ENCODE measurements at regions not wholly inside any gene's neighbourhood (a gene's known extent, or its start where the extent isn't known, plus 50 kb on each side); places are given as distances from the start of the nearest gene placed in this dataset.
"Not testable (repeated sequence)": the region's sequence is repeated elsewhere in the genome, so short reads cannot be mapped to it uniquely, and the experiment has no call there.

DNA sequence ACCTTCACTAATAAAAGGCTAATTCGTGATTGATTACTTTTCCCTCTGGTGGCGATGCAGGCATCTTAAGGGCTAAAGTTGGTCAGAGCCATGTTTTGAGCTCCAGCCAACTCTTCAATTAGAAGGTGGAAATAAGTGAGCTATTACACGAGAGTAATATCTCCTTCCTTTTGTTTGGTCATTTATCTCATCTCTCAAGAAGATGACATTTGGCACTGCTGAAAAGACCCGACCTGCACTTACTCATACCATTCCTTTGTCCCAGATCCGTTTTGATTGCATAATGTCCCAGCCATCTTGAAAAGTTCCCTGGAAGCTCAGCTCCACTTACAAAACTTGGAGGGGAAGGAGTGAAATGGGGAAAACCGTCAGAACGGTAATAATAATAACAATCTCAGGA is 316.2 kb downstream of the VRK1 start:
- peaks cover 35 to 66% of the 10 kb centered on the region in 2 donors for H3K27me3 Mint-ChIP-seq
- DNase-seq (no peak), ATAC-seq (replicated peaks) (no peak)
- H3K4me3 Mint-ChIP-seq = no peak overlapping the region
- no peaks in the 10 kb centered on the region for H3K36me3 Mint-ChIP-seq (ENCODE audit: insufficient read depth)
- H3K4me1 Mint-ChIP-seq (ENCODE audit: low read depth in 2 of 2) = peaks cover 2 to 3% of the 10 kb centered on the region in 2 donors
- H3K9me3 Mint-ChIP-seq = peaks cover 3 to 8% of the 10 kb centered on the region in 2 donors
- no peak overlapping the region for H3K27ac Mint-ChIP-seq

DNA sequence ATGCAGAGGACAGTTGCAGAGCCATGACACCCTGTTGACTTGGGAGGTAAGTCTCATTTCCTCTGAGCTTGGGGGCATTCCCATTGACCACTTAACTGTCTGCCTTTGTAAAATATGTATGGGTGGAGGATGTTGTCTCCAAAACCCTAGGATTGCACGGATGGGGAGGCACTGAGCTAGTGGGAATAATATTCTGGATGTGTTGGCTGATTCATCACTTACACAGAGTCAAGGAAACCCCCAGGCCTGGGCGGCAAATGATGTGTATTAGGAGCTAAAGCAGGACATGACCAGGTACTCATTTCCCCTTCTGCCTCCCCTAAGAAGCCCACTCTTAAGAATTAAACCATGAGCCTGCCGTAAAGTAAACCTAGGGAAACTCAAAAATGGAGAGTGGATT is 319.4 kb downstream of the VRK1 start:
- ATAC-seq (replicated peaks) = no peak
- no peaks in the 10 kb centered on the region for H3K9me3 Mint-ChIP-seq
- no peaks in the 10 kb centered on the region for H3K36me3 Mint-ChIP-seq (ENCODE audit: insufficient read depth)

DNA sequence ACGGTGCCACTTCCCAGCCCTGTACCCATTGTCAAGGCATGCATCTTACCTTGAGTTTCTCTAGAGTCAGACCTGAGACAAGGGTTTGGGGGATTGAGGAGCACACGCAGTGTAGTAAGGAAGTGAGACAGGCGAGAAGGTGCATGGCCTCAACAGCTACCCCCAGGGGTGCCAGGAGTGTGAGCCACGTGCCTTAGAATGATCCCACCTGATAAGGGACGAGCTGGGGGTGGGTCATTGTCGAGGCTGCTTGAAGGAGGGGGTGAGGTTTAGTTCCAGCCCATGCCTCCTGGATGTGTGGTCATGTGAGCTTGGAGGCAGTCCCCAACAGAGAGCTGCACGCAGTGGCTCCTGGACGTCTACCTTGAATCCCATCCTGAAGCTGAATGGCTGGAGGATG is 320.5 kb downstream of the VRK1 start:
- Mint-ChIP-seq H3K36me3 (ENCODE audit: insufficient read depth) (no peaks in the 10 kb centered on the region), H3K27ac (no peak overlapping the region), H3K27me3 (peaks cover 28 to 33% of the 10 kb centered on the region in 2 donors), H3K9me3 (no peaks in the 10 kb centered on the region), H3K4me3 (no peak overlapping the region), H3K4me1 (ENCODE audit: low read depth in 2 of 2) (peaks cover 20% of the 10 kb centered on the region in 2 donors)
- ATAC-seq (replicated peaks) (no peak), DNase-seq (no peak)

More for the DNA sequence above, 319.4 kb downstream of the VRK1 start:
- Mint-ChIP-seq H3K27me3 (peaks cover 28 to 40% of the 10 kb centered on the region in 2 donors), H3K27ac (no peak overlapping the region), H3K4me3 (no peak overlapping the region), H3K4me1 (ENCODE audit: low read depth in 2 of 2) (peaks cover 20% of the 10 kb centered on the region in 2 donors)
- no peak for DNase-seq

DNA sequence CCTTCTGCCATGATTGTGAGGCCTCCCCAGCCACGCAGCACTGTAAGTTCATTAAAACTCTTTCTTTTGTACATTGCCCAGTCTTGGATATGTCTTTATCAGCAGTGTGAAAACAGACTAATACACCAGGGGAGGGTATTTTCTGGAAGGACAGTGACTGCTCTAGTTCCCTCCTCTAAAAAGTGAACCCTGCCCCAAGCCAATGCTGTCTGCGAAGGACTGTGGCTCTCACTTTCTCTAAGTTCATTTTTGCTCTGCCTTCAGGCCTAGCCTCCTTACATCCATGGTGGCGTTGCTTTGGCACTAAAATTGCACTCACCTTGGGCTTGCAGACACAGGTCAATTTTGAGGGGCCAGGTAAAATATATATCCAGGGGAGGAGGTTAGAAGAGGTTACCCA is 323.0 kb downstream of the VRK1 start:
- DNase-seq (no peak), ATAC-seq (replicated peaks) (no peak)
- Mint-ChIP-seq H3K4me3 (peak overlapping the region; percentile 25 to 55), H3K27me3 (peaks cover 9 to 11% of the 10 kb centered on the region in 2 donors), H3K27ac (peak overlapping the region; percentile 76 to 93), H3K4me1 (ENCODE audit: low read depth in 2 of 2) (peaks cover 20% of the 10 kb centered on the region in 2 donors), H3K9me3 (no peaks in the 10 kb centered on the region), H3K36me3 (ENCODE audit: insufficient read depth) (no peaks in the 10 kb centered on the region)

DNA sequence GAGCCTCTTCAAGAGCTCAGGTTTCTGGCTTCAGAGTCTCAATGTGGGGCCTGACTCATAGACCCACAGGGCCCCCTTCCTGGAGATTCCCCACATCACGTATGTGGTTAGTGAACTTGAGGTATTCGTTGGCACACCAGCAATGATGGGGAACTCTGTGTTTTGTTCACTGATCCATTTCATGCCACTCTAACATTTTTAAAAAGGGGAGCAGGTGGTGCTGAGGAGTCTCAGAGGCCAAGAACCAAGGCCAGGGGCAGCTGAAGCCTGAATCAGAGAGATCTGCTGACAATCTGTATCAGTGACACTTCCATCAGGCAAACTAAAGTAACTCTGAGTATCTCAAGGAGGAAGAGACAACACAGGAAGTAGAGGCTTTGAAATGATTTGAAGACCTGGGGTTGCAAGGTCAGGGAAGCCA is 323.4 kb downstream of the VRK1 start:
- Mint-ChIP-seq H3K4me1 (ENCODE audit: low read depth in 2 of 2) (peaks cover 20% of the 10 kb centered on the region in 2 donors), H3K27me3 (peaks cover 5 to 7% of the 10 kb centered on the region in 2 donors), H3K4me3 (peak overlapping the region; percentile 25 to 55), H3K9me3 (no peaks in the 10 kb centered on the region), H3K27ac (peak overlapping the region; percentile 76 to 93), H3K36me3 (ENCODE audit: insufficient read depth) (no peaks in the 10 kb centered on the region)
- peak; percentile 93 for ATAC-seq (replicated peaks)
- peak; percentile 19 to 22 (median 20) for DNase-seq

DNA sequence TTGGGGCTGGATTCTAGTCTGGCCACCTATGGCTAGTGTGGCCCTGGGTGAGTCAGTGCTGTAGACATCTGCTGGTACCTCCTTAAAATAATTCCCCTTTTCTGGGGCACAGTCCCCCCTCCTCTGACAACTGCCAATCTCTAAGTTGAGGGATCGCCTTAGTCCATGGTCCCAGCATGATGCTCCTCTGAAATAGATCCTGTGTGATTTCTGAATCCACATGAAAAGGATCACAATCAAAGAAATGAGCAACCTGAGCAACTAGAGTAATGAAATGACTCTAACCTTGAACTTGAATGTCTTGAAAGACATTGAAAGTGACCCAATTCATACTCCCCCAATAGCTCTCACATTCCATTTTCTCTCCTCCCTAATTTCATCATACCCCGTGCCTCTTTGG is 332.5 kb downstream of the VRK1 start:
- no peaks in the 10 kb centered on the region for H3K36me3 Mint-ChIP-seq (ENCODE audit: insufficient read depth)
- DNase-seq (no peak), ATAC-seq (replicated peaks) (no peak)
- no peak overlapping the region for H3K4me3 Mint-ChIP-seq
- H3K9me3 Mint-ChIP-seq = no peaks in the 10 kb centered on the region
- no peaks in the 10 kb centered on the region for H3K27me3 Mint-ChIP-seq
- H3K27ac Mint-ChIP-seq = no peak overlapping the region
- H3K4me1 Mint-ChIP-seq (ENCODE audit: low read depth in 2 of 2) = no peaks in the 10 kb centered on the region

DNA sequence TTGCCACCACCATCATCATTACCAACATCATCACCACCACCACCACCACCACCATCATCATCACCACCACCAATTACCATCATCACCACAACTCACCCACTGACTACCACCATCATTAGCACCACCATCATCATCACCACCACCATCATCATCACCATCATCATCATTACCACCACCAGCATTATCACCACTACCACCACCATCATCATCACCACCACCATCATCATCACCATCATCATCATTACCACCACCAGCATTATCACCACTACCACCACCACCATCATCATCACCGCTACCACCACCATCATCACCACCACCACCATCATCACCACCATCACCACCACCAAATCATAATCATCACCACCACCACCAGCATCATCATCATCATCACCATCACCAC is 338.7 kb downstream of the VRK1 start:
- ATAC-seq (replicated peaks); H3K4me1 Mint-ChIP-seq (ENCODE audit: low read depth in 2 of 2): not testable (repeated sequence)

DNA sequence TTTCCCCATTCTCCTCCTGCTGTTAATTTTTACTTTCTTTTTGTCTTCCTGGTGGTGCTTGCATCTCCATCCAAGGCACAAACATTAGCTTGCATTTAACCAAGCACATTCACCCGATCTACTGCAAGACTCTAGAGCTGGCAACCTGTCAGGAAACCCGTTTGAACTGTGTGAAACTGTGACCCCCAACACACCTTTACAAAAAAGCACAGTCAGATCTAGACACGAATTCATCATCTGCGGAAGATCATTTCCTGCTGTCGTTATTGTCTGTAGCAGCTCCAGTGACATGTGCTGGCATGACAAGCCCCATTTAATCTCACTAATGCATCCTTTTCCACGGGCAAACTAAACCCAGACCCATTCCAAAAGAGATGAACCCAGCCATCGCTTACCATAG is 340.5 kb downstream of the VRK1 start:
- peak overlapping the region in 1 of 2 donors; percentile 70 for H3K4me3 Mint-ChIP-seq
- H3K9me3 Mint-ChIP-seq = peaks cover 8 to 20% of the 10 kb centered on the region in 2 donors
- DNase-seq = no peak
- H3K4me1 Mint-ChIP-seq (ENCODE audit: low read depth in 2 of 2) = peaks cover 3 to 4% of the 10 kb centered on the region in 2 donors
- H3K27me3 Mint-ChIP-seq = peaks cover 0 to 7% of the 10 kb centered on the region in 2 donors
- H3K36me3 Mint-ChIP-seq (ENCODE audit: insufficient read depth) = no peaks in the 10 kb centered on the region
- ATAC-seq (replicated peaks) = no peak
- H3K27ac Mint-ChIP-seq = peak overlapping the region in 1 of 2 donors; percentile 80

More for the DNA sequence above, 338.7 kb downstream of the VRK1 start:
- H3K27me3 Mint-ChIP-seq; H3K36me3 Mint-ChIP-seq (ENCODE audit: insufficient read depth); DNase-seq; H3K4me3 Mint-ChIP-seq: not testable (repeated sequence)
- peak overlapping the region; percentile 39 to 62 for H3K27ac Mint-ChIP-seq
- peaks cover 8 to 20% of the 10 kb centered on the region in 2 donors for H3K9me3 Mint-ChIP-seq

DNA sequence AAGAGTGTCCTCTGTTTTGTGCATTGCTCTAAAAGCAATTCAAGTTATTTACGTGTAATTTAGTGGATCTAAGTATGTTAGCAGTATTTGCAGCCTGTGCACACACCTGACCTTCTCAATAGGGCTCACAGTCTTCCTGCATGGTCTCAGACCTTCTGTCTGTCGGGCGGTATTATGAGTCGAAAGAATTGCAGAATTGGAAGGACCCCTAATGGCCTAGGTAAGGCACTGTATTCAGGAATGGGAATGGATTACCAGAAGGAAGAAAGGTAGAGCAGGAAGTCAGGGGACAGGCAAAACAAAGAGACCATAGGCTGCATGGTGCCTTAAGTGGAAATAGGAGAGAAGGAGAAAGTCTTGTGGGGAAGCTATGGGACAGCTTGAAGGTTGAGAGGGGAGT is 341.6 kb downstream of the VRK1 start:
- ATAC-seq (replicated peaks) (no peak), DNase-seq (no peak)
- Mint-ChIP-seq H3K36me3 (ENCODE audit: insufficient read depth) (no peaks in the 10 kb centered on the region), H3K9me3 (peaks cover 8 to 20% of the 10 kb centered on the region in 2 donors), H3K27me3 (peaks cover 0 to 11% of the 10 kb centered on the region in 2 donors), H3K27ac (no peak overlapping the region), H3K4me1 (ENCODE audit: low read depth in 2 of 2) (peaks cover 3 to 4% of the 10 kb centered on the region in 2 donors), H3K4me3 (no peak overlapping the region)

DNA sequence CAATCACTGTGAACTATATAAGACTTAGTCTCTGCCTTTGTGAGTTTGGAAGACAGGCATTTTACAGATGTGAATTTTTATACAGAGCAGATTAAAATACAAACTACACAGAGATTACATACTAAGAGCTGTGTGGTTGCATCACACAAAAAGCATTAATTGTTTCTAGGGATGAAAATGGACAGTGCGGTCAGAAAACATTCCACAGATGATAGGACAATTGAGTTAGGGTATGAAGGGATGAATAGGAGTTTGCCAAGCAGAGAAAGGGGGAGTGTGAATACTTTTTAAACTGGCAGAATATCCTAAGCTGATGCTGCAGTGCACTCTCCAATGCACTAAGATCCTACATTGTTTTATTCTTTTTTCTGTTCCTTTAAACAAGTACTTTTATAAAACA is 345.8 kb downstream of the VRK1 start:
- no peak overlapping the region for H3K4me3 Mint-ChIP-seq

DNA sequence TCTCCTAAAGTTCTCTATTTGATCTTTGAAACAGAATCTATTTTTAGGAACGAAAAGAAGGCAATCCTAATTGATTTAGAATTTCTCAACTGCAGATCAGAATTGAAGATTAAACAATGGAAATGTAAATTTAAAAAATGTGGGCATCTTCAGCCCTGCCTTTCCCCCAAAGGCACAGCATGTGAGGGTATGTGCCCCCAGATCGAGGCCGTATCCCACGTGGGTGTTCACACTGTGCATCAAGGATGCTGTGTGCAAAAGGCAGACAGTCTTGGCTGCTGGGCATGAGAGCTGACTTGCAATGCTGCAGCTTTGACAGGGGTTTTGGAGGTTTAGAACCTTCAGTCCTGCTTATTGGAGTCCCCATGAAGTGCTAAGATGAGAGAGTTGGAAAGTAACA is 346.3 kb downstream of the VRK1 start:
- Mint-ChIP-seq H3K4me3 (no peak overlapping the region), H3K27ac (no peak overlapping the region), H3K27me3 (peaks cover 14 to 30% of the 10 kb centered on the region in 2 donors), H3K9me3 (no peaks in the 10 kb centered on the region), H3K4me1 (ENCODE audit: low read depth in 2 of 2) (no peaks in the 10 kb centered on the region), H3K36me3 (ENCODE audit: insufficient read depth) (peaks cover 3% of the 10 kb centered on the region)
- ATAC-seq (replicated peaks) = no peak
- DNase-seq = no peak

More for the DNA sequence above, 345.8 kb downstream of the VRK1 start:
- Mint-ChIP-seq H3K27me3 (peaks cover 14 to 30% of the 10 kb centered on the region in 2 donors), H3K36me3 (ENCODE audit: insufficient read depth) (peaks cover 3% of the 10 kb centered on the region), H3K27ac (no peak overlapping the region), H3K9me3 (no peaks in the 10 kb centered on the region), H3K4me1 (ENCODE audit: low read depth in 2 of 2) (no peaks in the 10 kb centered on the region)
- ATAC-seq (replicated peaks) (no peak), DNase-seq (no peak)

DNA sequence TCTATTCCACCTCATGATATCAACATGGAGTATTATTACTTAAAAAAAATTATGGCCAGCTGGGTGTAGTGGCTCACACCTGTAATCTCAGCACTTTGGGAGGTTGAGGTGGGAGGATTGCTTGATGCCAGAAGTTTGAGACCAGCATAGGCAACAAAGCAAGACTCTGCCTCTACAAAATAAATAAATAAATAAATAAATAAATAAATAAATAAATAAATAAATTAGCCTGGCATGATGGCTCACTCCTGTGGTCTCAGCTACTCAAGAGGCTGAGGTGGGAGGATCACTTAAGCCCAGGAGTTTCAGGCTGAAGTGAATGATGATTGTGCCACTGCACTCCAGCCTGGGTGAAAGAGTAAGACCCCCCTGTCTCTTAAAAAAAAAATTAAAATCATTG is 350.8 kb downstream of the VRK1 start:
- H3K9me3 Mint-ChIP-seq; H3K4me3 Mint-ChIP-seq; H3K4me1 Mint-ChIP-seq (ENCODE audit: low read depth in 2 of 2); ATAC-seq (replicated peaks); DNase-seq; H3K27ac Mint-ChIP-seq; H3K36me3 Mint-ChIP-seq (ENCODE audit: insufficient read depth): not testable (repeated sequence)
- peaks cover 14 to 45% of the 10 kb centered on the region in 2 donors for H3K27me3 Mint-ChIP-seq

DNA sequence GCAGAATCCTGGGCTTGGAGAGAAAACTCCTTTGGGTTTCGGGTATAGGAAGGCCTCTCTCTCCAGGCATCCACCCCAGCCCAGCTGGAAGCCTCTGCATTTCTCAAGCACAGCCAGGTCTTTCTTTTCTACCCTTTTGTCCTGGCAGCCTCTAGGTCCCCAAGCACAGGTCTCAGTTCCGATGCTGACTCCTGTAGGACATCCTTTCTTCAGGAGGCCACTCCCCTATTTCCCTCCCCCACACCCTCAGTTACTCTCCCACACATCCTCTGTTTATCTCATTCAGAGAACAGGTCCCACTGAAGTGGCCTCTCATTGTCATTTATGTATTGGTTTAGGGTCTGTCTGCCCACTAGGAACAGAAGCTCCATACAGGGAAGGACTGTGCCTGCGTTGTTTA is 352.6 kb downstream of the VRK1 start:
- Mint-ChIP-seq H3K9me3 (no peaks in the 10 kb centered on the region), H3K27ac (no peak overlapping the region), H3K36me3 (ENCODE audit: insufficient read depth) (peaks cover 8% of the 10 kb centered on the region), H3K4me1 (ENCODE audit: low read depth in 2 of 2) (no peaks in the 10 kb centered on the region), H3K27me3 (peaks cover 16 to 49% of the 10 kb centered on the region in 2 donors), H3K4me3 (no peak overlapping the region)
- ATAC-seq (replicated peaks) (no peak), DNase-seq (no peak)

DNA sequence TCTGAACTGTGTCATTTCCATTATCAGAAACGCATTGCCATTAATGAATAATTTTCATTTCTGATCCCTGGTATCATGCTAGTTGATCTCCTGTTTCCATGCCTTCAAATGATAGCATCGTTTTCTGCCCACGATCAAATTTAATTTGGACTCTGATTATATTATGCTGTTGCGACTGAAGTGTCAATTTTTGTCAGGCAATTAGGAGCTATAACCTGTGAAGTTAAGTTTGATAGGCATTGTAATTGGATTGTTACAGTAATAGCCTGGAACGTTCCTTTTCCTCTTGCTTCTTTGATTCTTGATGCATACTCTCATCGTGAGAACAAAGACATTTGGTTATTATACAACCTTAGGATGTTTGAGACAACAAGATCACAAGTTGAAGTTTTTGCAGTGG is 356.3 kb downstream of the VRK1 start:
- Mint-ChIP-seq H3K36me3 (ENCODE audit: insufficient read depth) (peaks cover 5% of the 10 kb centered on the region), H3K9me3 (no peaks in the 10 kb centered on the region), H3K27ac (no peak overlapping the region), H3K4me3 (no peak overlapping the region), H3K4me1 (ENCODE audit: low read depth in 2 of 2) (no peaks in the 10 kb centered on the region), H3K27me3 (peaks cover 28 to 64% of the 10 kb centered on the region in 2 donors)
- DNase-seq = no peak
- no peak for ATAC-seq (replicated peaks)
